NT2/D1 (cell line): ENCODE measurements at regions not wholly inside any gene's neighbourhood (a gene's known extent, or its start where the extent isn't known, plus 50 kb on each side); places are given as distances from the start of the nearest gene placed in this dataset.

Experiments
- SUZ12 ChIP-seq: IDR thresholded peaks from 2 replicates; pipeline ENCODE4 v1.6.1; 2011; ENCODE audit not compliant: insufficient read length, insufficient read depth; ENCODE audit errors: extremely low read depth
- YY1 ChIP-seq: IDR thresholded peaks from 2 replicates; pipeline ENCODE4 v1.6.1; 2011; ENCODE audit not compliant: insufficient read length, insufficient read depth
- ZNF274 ChIP-seq: IDR thresholded peaks from 2 replicates; pipeline ENCODE4 v1.6.1; 2011; ENCODE audit warnings: mild to moderate bottlenecking, low read depth, low read length

- TF ChIP-seq YY1 (no peak), ZNF274 (no peak), SUZ12 (no peak)
Measured at GRCh38 chr14:86038387-86039042, 508.6 kb downstream of the FLRT2 start.
